NCI-H446 (cell line): ENCODE measurements at regions not wholly inside any gene's neighbourhood (a gene's known extent, or its start where the extent isn't known, plus 50 kb on each side); places are given as distances from the start of the nearest gene placed in this dataset.
A peak's percentile ranks its signal among the peaks of the same experiment; 100 is the strongest.
"Not testable (repeated sequence)": the region's sequence is repeated elsewhere in the genome, so short reads cannot be mapped to it uniquely, and the experiment has no call there.

Experiments used
- DNase-seq, 2 experiments: peaks; one replicate each; lab custom pipeline; 2025; lab: John Stamatoyannopoulos, UW

- no peak for DNase-seq
Observed at GRCh38 chr11:37171451-37171850, 573.4 kb upstream of the RAG2 start.

GRCh38 chr11:37170311-37170710 is 572.3 kb upstream of the RAG2 start:
- DNase-seq: no peak

- DNase-seq: not testable (repeated sequence)
Observed at GRCh38 chr11:37145434-37145833, 547.4 kb upstream of the RAG2 start.

- no peak for DNase-seq
Observed at GRCh38 chr11:37142591-37142990, 544.6 kb upstream of the RAG2 start.

- DNase-seq: peak in 1 of 2 experiments; percentile 15
Observed at GRCh38 chr11:37141707-37142106, 543.7 kb upstream of the RAG2 start.

GRCh38 chr11:37135606-37136005 is 537.6 kb upstream of the RAG2 start:
- DNase-seq: not testable (repeated sequence)

- DNase-seq: no peak
Observed at GRCh38 chr11:37134637-37135036, 536.6 kb upstream of the RAG2 start.

- DNase-seq: no peak
Observed at GRCh38 chr11:37124384-37124783, 526.3 kb upstream of the RAG2 start.

- DNase-seq: no peak
Observed at GRCh38 chr11:37115963-37116362, 517.9 kb upstream of the RAG2 start.

GRCh38 chr11:37110385-37110784 is 512.3 kb upstream of the RAG2 start:
- DNase-seq: no peak

- DNase-seq: no peak
Observed at GRCh38 chr11:37109286-37109585, 511.2 kb upstream of the RAG2 start.

- no peak for DNase-seq
Observed at GRCh38 chr11:37108436-37109285, 510.6 kb upstream of the RAG2 start.

- no peak for DNase-seq
Observed at GRCh38 chr11:37107831-37108230, 509.8 kb upstream of the RAG2 start.

- DNase-seq: no peak
Observed at GRCh38 chr11:37107415-37107814, 509.4 kb upstream of the RAG2 start.

- peak in 1 of 2 experiments; percentile 17 for DNase-seq
Observed at GRCh38 chr11:37105427-37105826, 507.4 kb upstream of the RAG2 start.

GRCh38 chr11:37104380-37104779 is 506.3 kb upstream of the RAG2 start:
- DNase-seq: no peak

- no peak for DNase-seq
Observed at GRCh38 chr11:37100008-37100407, 502.0 kb upstream of the RAG2 start.

GRCh38 chr11:37092487-37092886 is 494.5 kb upstream of the RAG2 start:
- DNase-seq: no peak

GRCh38 chr11:37089439-37089838 is 491.4 kb upstream of the RAG2 start:
- DNase-seq: no peak

GRCh38 chr11:37088573-37088910 is 490.5 kb upstream of the RAG2 start:
- no peak for DNase-seq

- DNase-seq: no peak
Observed at GRCh38 chr11:37087650-37088572, 489.9 kb upstream of the RAG2 start.

GRCh38 chr11:37078521-37078920 is 480.5 kb upstream of the RAG2 start:
- DNase-seq: no peak

- no peak for DNase-seq
Observed at GRCh38 chr11:37076866-37077265, 478.8 kb upstream of the RAG2 start.
